Endothelial cell of umbilical vein (primary cell): ENCODE measurements at regions not wholly inside any gene's neighbourhood (a gene's known extent, or its start where the extent isn't known, plus 50 kb on each side); places are given as distances from the start of the nearest gene placed in this dataset.

Source experiments
- BruUV-seq: library from RNA; stranded (reverse); fragments of 400-500 nt; replicated peaks from 2 replicates; lab custom pipeline; 2021; lab: Mats Ljungman, UMichigan
- CTCF ChIA-PET: fragments of 300-600, 350-600 bp; sonication (Branson Sonifier 250); formaldehyde crosslinking; loops from one replicate; lab custom pipeline; 2021; ENCODE audit warnings: antibody characterized with exemption, inconsistent platforms; lab: Charles Lee
- POLR2A ChIA-PET: fragments of 300-600, 350-600 bp; sonication (Branson Sonifier 250); formaldehyde crosslinking; loops from one replicate; lab custom pipeline; 2021; ENCODE audit warnings: antibody characterized with exemption, inconsistent platforms; lab: Charles Lee
- DNase-seq: peaks from one replicate; pipeline ENCODE4 v3.0.0-alpha.2; 2011; ENCODE audit warnings: low read depth, low spot score
- FAIRE-seq: peaks from 2 replicates; lab custom pipeline; 2011; peaks lifted over from hg19 to GRCh38; lab: Jason Lieb, UNC
- H2AFZ ChIP-seq: 2 replicates; pipeline ENCODE4 v1.6.0; 2012; ENCODE audit warnings: low read depth, low read length, control low read depth, inconsistent platforms
- H3K27ac ChIP-seq: 2 replicates; pipeline ENCODE4 v1.5.1; 2011; ENCODE audit warnings: low read depth, mild to moderate bottlenecking, control low read depth, low read length, moderate library complexity; ENCODE audit not compliant: insufficient read depth
- H3K27me3 ChIP-seq, 2 experiments: 2 replicates each; pipeline versions ENCODE4 v1.6.0 to v1.6.1; 2011; ENCODE audit warnings: low read length in 2 of 2, mixed read lengths in 1 of 2; ENCODE audit not compliant: control insufficient read depth in 2 of 2, insufficient read depth in 2 of 2
- H3K36me3 ChIP-seq, 2 experiments: 2 replicates in 1 of 2; 3 replicates in 1 of 2; pipeline ENCODE4 v1.5.1; 2011; ENCODE audit warnings: low read length in 2 of 2, mild to moderate bottlenecking in 1 of 2, moderate library complexity in 1 of 2; ENCODE audit not compliant: control insufficient read depth in 2 of 2, insufficient read depth in 2 of 2; ENCODE audit errors: extremely low read depth in 1 of 2
- H3K4me1 ChIP-seq: 3 replicates; pipeline ENCODE4 v1.5.1; 2011; ENCODE audit warnings: mild to moderate bottlenecking, low read length; ENCODE audit not compliant: control insufficient read depth, insufficient read depth; ENCODE audit errors: extremely low read depth
- H3K4me2 ChIP-seq: 2 replicates; pipeline ENCODE4 v1.6.1; 2011; ENCODE audit warnings: low read length, control low read depth, mixed read lengths; ENCODE audit not compliant: insufficient read depth
- H3K4me3 ChIP-seq, 3 experiments: fragments of 200-600 bp in 1 of 3; sonication (generic), shearing (Covaris generic) in 1 of 3; replicated peaks in 1 of 3; 2 replicates each; pipeline ENCODE4 v1.5.1; 2011 to 2016; ENCODE audit warnings: control low read depth in 3 of 3, low read length in 3 of 3, mild to moderate bottlenecking in 2 of 3, inconsistent platforms in 1 of 3, low read depth in 1 of 3, moderate library complexity in 1 of 3; ENCODE audit not compliant: insufficient read depth in 1 of 3
- H3K79me2 ChIP-seq: 2 replicates; pipeline ENCODE4 v1.6.0; 2012; ENCODE audit warnings: low read length, inconsistent platforms; ENCODE audit not compliant: control insufficient read depth, insufficient read depth
- H3K9ac ChIP-seq: replicated peaks from 2 replicates; pipeline ENCODE3; 2011; ENCODE audit warnings: low read length, control low read depth; ENCODE audit not compliant: insufficient read depth; ENCODE audit errors: extremely low read depth
- H3K9me1 ChIP-seq: replicated peaks from 3 replicates; pipeline ENCODE4 v1.6.0; 2011; ENCODE audit warnings: mild to moderate bottlenecking, low read length; ENCODE audit not compliant: control insufficient read depth, insufficient read depth; ENCODE audit errors: extremely low read depth
- H3K9me3 ChIP-seq: replicated peaks from 2 replicates; pipeline ENCODE4 v1.5.1; 2012; ENCODE audit warnings: low read length, inconsistent platforms; ENCODE audit not compliant: control insufficient read depth, insufficient read depth
- H4K20me1 ChIP-seq: replicated peaks from 2 replicates; pipeline ENCODE3; 2011; ENCODE audit warnings: mild to moderate bottlenecking, low read length; ENCODE audit not compliant: control insufficient read depth, insufficient read depth; ENCODE audit errors: extremely low read depth
- EZH2 ChIP-seq: IDR thresholded peaks from 2 replicates; pipeline ENCODE4 v1.6.1; 2012; ENCODE audit warnings: borderline replicate concordance, low read depth, mild to moderate bottlenecking, moderate library complexity, low read length, inconsistent platforms; ENCODE audit not compliant: severe bottlenecking
- FOS ChIP-seq: IDR thresholded peaks from 2 replicates; pipeline ENCODE4 v1.6.1; 2011; ENCODE audit warnings: mild to moderate bottlenecking, low read length, moderate library complexity, borderline replicate concordance; ENCODE audit not compliant: insufficient read depth
- GATA2 ChIP-seq: IDR thresholded peaks from 2 replicates; pipeline ENCODE4 v1.7.0; 2011; ENCODE audit warnings: low read depth, mild to moderate bottlenecking, moderate library complexity, mixed read lengths, low read length; ENCODE audit not compliant: insufficient read length, insufficient read depth
- JUN ChIP-seq: IDR thresholded peaks from 2 replicates; pipeline ENCODE4 v1.6.1; 2011; ENCODE audit warnings: borderline replicate concordance, low read depth; ENCODE audit not compliant: insufficient read length, insufficient read depth
- MYC ChIP-seq: IDR thresholded peaks from one replicate; pipeline ENCODE4 v1.6.1; 2011; ENCODE audit warnings: mild to moderate bottlenecking, low read depth, low read length
- POLR2A ChIP-seq: IDR thresholded peaks from 2 replicates; pipeline ENCODE4 v1.6.1; 2012; ENCODE audit warnings: low read depth, mild to moderate bottlenecking, control low read depth, low read length
- POLR2AphosphoS5 ChIP-seq: IDR thresholded peaks from 2 replicates; pipeline ENCODE4 v1.6.1; 2012; ENCODE audit warnings: low read depth, mild to moderate bottlenecking, control low read depth, low read length, moderate library complexity; ENCODE audit not compliant: insufficient read depth
- dilution Hi-C: fragments of 300-500 bp; cut with MboI; formaldehyde crosslinking; loops from one replicate; pipeline ENCODE4 v1.15.0; 2019; ENCODE audit warnings: low sequenced_read_pairs; ENCODE audit not compliant: extremely low pct_ligation_motif_present
- intact Hi-C: fragments of 100-400 bp; cut with micrococcal nuclease; formaldehyde crosslinking; loops from one replicate; pipeline ENCODE4 v1.10.0; 2022
- TF ChIP-seq, protein P1 (sequence below): IDR thresholded peaks from 2 replicates; pipeline ENCODE4 v1.6.1; 2011; ENCODE audit not compliant: insufficient read depth, insufficient read length
- TF ChIP-seq, protein P2 (sequence below), 2 donors: IDR thresholded peaks; 1 replicate in 1 of 2; 2 replicates in 1 of 2; pipeline ENCODE4 v1.5.1; 2011; ENCODE audit warnings: low read length in 2 of 2, mild to moderate bottlenecking in 2 of 2, moderate library complexity in 2 of 2, control low read depth in 1 of 2, inconsistent platforms in 1 of 2, low read depth in 1 of 2; ENCODE audit not compliant: insufficient read depth in 1 of 2; ENCODE audit errors: extremely low read depth in 1 of 2

DNA sequence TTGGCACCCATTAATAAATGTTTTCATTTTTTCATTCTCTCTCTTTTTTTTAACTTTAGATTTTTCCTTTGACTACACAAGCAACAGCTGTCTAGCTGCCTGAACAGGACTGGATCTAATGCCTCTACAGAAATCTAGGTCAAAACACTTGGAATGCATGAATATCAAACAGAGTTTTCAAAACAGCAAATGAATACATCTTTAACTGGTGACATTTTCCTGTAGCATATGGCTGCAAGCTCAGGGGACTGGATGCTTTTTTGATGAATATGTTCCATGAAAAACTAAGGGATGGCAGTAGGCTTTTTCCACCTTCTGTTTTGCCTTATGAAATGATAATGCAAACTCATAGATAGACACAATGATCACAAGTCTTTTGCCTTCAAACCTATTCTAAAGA is 661.7 kb downstream of the MCTP2 start:
- Histone ChIP-seq H3K27me3 (no peaks in the 10 kb centered on the region), H3K9me3 (no peaks in the 10 kb centered on the region), H2AFZ (no peak overlapping the region), H3K4me3 (no peak overlapping the region), H3K9ac (no peak overlapping the region), H3K4me1 (no peaks in the 10 kb centered on the region), H3K27ac (no peak overlapping the region), H4K20me1 (no peaks in the 10 kb centered on the region), H3K79me2 (no peaks in the 10 kb centered on the region), H3K4me2 (no peak overlapping the region), H3K36me3 (no peaks in the 10 kb centered on the region), H3K9me1 (no peaks in the 10 kb centered on the region)
- dilution Hi-C loops (no loop called here), intact Hi-C loops (loop anchor here (1.0 kb wide), 1 partner anchor 8 kb away; no protein-coding TSS in a partner anchor)
- DNase-seq (no peak), FAIRE-seq (no peak)
- no TSS peak for BruUV-seq
- ChIA-PET POLR2A (no interaction called here), CTCF (no interaction called here)
- TF ChIP-seq, protein P1, sequence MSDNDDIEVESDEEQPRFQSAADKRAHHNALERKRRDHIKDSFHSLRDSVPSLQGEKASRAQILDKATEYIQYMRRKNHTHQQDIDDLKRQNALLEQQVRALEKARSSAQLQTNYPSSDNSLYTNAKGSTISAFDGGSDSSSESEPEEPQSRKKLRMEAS: no peak
- TF ChIP-seq MYC (no peak), FOS (no peak), GATA2 (no peak), POLR2A (no peak), JUN (no peak)

DNA sequence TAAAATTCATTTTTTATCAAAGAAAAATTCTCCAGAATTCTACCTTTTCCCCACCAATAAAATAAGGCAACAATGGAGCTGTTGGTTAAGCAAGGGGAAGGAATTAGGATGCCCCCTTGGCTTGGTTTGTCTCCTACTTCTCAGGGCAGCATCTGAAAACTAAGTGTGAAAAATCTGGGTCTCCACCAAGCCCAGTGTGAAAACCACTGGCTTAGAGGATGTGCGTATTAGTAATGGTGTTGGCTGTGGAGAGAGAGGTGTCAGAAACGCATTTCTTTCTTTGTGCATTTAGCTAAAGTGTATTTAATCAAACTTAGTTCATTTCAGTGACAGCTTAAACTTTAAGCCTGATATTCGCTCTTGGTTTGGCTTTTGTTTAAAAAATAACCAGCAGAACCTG is 662.7 kb downstream of the MCTP2 start:
- no peaks in the 10 kb centered on the region for H3K9me1 ChIP-seq
- DNase-seq (no peak), FAIRE-seq (no peak)
- TF ChIP-seq FOS (no peak), GATA2 (no peak), JUN (no peak), EZH2 (no peak), MYC (no peak), POLR2AphosphoS5 (no peak), POLR2A (no peak)
- TF ChIP-seq, protein P1: no peak
- TF ChIP-seq, protein P2, sequence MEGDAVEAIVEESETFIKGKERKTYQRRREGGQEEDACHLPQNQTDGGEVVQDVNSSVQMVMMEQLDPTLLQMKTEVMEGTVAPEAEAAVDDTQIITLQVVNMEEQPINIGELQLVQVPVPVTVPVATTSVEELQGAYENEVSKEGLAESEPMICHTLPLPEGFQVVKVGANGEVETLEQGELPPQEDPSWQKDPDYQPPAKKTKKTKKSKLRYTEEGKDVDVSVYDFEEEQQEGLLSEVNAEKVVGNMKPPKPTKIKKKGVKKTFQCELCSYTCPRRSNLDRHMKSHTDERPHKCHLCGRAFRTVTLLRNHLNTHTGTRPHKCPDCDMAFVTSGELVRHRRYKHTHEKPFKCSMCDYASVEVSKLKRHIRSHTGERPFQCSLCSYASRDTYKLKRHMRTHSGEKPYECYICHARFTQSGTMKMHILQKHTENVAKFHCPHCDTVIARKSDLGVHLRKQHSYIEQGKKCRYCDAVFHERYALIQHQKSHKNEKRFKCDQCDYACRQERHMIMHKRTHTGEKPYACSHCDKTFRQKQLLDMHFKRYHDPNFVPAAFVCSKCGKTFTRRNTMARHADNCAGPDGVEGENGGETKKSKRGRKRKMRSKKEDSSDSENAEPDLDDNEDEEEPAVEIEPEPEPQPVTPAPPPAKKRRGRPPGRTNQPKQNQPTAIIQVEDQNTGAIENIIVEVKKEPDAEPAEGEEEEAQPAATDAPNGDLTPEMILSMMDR (IDR thresholded peaks at IDR 0.05; ENCODE audit: extremely low read depth in 1 of 2, insufficient read depth in 1 of 2, low read depth in 1 of 2, low read length in 2 of 2): no peak
- no peaks in the 10 kb centered on the region for H3K79me2 ChIP-seq
- no peaks in the 10 kb centered on the region for H3K27me3 ChIP-seq
- H3K9ac ChIP-seq: no peak overlapping the region
- POLR2A ChIA-PET: no interaction called here
- H3K4me1 ChIP-seq: no peaks in the 10 kb centered on the region
- no peaks in the 10 kb centered on the region for H4K20me1 ChIP-seq
- H3K27ac ChIP-seq: no peak overlapping the region
- H2AFZ ChIP-seq: no peak overlapping the region
- H3K4me2 ChIP-seq: no peak overlapping the region
- dilution Hi-C loops: no loop called here
- no peak overlapping the region for H3K4me3 ChIP-seq
- intact Hi-C loops: no loop called here
- H3K36me3 ChIP-seq: no peaks in the 10 kb centered on the region
- no peaks in the 10 kb centered on the region for H3K9me3 ChIP-seq
- no TSS peak for BruUV-seq
- CTCF ChIA-PET: no interaction called here
